A549 (cell line): ENCODE measurements at regions not wholly inside any gene's neighbourhood (a gene's known extent, or its start where the extent isn't known, plus 50 kb on each side); places are given as distances from the start of the nearest gene placed in this dataset.

ENCODE experiments used
- CTCF ChIP-seq: fragments of >200 bp; sonication (Bioruptor Twin); formaldehyde crosslinking; IDR thresholded peaks from 3 replicates; pipeline ENCODE4 v1.5.1; 2016
- ESRRA ChIP-seq: fragments of 150-350 bp; IDR thresholded peaks from 2 replicates; pipeline ENCODE4 v1.6.1; 2014; ENCODE audit warnings: mild to moderate bottlenecking, low read length, borderline replicate concordance
- MAZ ChIP-seq: fragments of 150-350 bp; IDR thresholded peaks from 2 replicates; pipeline ENCODE4 v1.6.1; 2014; ENCODE audit warnings: antibody characterized with exemption, low read depth, low read length, borderline replicate concordance
- NR3C1 ChIP-seq: fragments of >200 bp; sonication (Bioruptor Twin); formaldehyde crosslinking; IDR thresholded peaks from 3 replicates; pipeline ENCODE4 v1.6.1; 2017
- RAD21 ChIP-seq, 2 experiments: fragments of >200 bp in 1 of 2; sonication (Bioruptor Twin) in 1 of 2; formaldehyde crosslinking in 1 of 2; IDR thresholded peaks in 1 of 2; conservative IDR thresholded peaks in 1 of 2; 2 replicates in 1 of 2; 3 replicates in 1 of 2; pipeline ENCODE4 v1.6.1; 2012 to 2018; ENCODE audit warnings: inconsistent platforms in 1 of 2
- RCOR1 ChIP-seq: fragments of 150-350 bp; IDR thresholded peaks from 2 replicates; pipeline ENCODE4 v1.6.1; 2014; ENCODE audit warnings: antibody characterized with exemption, low read length, low read depth

- TF ChIP-seq CTCF (no peak), RCOR1 (no peak), NR3C1 (no peak), RAD21 (conservative IDR thresholded peaks at IDR 0.05 in 1 of 2, IDR thresholded peaks at IDR 0.05 in 1 of 2) (no peak), MAZ (no peak), ESRRA (no peak)
Observed at GRCh38 chr10:33040436-33040835, 82.4 kb upstream of the ITGB1 start.
